HL-60 (cell line): ENCODE measurements at regions not wholly inside any gene's neighbourhood (a gene's known extent, or its start where the extent isn't known, plus 50 kb on each side); places are given as distances from the start of the nearest gene placed in this dataset.

Source experiments
- DNase-seq, 2 experiments: peaks; one replicate each; pipeline ENCODE4 v3.0.0-alpha.2; 2010 to 2020; ENCODE audit warnings: low read depth in 1 of 2, low spot score in 1 of 2
- H3K27ac ChIP-seq: fragments of 250-450 bp; sonication (Bioruptor Pico); replicated peaks from 2 replicates; pipeline ENCODE4 v1.5.1; 2020; ENCODE audit warnings: mild to moderate bottlenecking, moderate library complexity
- H3K27me3 ChIP-seq: fragments of 250-450 bp; sonication (Bioruptor Pico); 2 replicates; pipeline ENCODE4 v1.5.1; 2021; ENCODE audit warnings: mild to moderate bottlenecking, moderate library complexity; ENCODE audit not compliant: insufficient read depth, poor library complexity, severe bottlenecking
- H3K4me3 ChIP-seq: replicated peaks from 2 replicates; pipeline ENCODE4 v1.5.1; 2011; ENCODE audit warnings: mild to moderate bottlenecking, control low read depth, low read length; ENCODE audit not compliant: insufficient read depth
- GABPA ChIP-seq: IDR thresholded peaks from 2 replicates; pipeline ENCODE4 v1.6.1; 2012; ENCODE audit warnings: low read depth
- POLR2AphosphoS5 ChIP-seq: IDR thresholded peaks from 2 replicates; pipeline ENCODE4 v1.6.1; 2012; ENCODE audit warnings: low read depth
- SPI1 ChIP-seq: IDR thresholded peaks from 2 replicates; pipeline ENCODE4 v1.6.1; 2012; ENCODE audit warnings: low read depth, mild to moderate bottlenecking, borderline replicate concordance
- TF ChIP-seq, protein P1 (sequence below): IDR thresholded peaks from one replicate; pipeline ENCODE4 v1.5.1; 2011; ENCODE audit warnings: low read length, control low read depth, inconsistent platforms; ENCODE audit not compliant: insufficient read depth
- TF ChIP-seq, protein P2 (sequence below): IDR thresholded peaks from 2 replicates; pipeline ENCODE4 v1.6.1; 2012; ENCODE audit warnings: low read depth; ENCODE audit not compliant: insufficient replicate concordance

- TF ChIP-seq, protein P1, sequence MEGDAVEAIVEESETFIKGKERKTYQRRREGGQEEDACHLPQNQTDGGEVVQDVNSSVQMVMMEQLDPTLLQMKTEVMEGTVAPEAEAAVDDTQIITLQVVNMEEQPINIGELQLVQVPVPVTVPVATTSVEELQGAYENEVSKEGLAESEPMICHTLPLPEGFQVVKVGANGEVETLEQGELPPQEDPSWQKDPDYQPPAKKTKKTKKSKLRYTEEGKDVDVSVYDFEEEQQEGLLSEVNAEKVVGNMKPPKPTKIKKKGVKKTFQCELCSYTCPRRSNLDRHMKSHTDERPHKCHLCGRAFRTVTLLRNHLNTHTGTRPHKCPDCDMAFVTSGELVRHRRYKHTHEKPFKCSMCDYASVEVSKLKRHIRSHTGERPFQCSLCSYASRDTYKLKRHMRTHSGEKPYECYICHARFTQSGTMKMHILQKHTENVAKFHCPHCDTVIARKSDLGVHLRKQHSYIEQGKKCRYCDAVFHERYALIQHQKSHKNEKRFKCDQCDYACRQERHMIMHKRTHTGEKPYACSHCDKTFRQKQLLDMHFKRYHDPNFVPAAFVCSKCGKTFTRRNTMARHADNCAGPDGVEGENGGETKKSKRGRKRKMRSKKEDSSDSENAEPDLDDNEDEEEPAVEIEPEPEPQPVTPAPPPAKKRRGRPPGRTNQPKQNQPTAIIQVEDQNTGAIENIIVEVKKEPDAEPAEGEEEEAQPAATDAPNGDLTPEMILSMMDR: no peak
- TF ChIP-seq GABPA: no peak
- TF ChIP-seq, protein P2, sequence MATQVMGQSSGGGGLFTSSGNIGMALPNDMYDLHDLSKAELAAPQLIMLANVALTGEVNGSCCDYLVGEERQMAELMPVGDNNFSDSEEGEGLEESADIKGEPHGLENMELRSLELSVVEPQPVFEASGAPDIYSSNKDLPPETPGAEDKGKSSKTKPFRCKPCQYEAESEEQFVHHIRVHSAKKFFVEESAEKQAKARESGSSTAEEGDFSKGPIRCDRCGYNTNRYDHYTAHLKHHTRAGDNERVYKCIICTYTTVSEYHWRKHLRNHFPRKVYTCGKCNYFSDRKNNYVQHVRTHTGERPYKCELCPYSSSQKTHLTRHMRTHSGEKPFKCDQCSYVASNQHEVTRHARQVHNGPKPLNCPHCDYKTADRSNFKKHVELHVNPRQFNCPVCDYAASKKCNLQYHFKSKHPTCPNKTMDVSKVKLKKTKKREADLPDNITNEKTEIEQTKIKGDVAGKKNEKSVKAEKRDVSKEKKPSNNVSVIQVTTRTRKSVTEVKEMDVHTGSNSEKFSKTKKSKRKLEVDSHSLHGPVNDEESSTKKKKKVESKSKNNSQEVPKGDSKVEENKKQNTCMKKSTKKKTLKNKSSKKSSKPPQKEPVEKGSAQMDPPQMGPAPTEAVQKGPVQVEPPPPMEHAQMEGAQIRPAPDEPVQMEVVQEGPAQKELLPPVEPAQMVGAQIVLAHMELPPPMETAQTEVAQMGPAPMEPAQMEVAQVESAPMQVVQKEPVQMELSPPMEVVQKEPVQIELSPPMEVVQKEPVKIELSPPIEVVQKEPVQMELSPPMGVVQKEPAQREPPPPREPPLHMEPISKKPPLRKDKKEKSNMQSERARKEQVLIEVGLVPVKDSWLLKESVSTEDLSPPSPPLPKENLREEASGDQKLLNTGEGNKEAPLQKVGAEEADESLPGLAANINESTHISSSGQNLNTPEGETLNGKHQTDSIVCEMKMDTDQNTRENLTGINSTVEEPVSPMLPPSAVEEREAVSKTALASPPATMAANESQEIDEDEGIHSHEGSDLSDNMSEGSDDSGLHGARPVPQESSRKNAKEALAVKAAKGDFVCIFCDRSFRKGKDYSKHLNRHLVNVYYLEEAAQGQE: no peak
- TF ChIP-seq SPI1: no peak
- TF ChIP-seq POLR2AphosphoS5: no peak
- Histone ChIP-seq H3K4me3 (no peak overlapping the region), H3K27me3 (no peaks in the 10 kb centered on the region), H3K27ac (no peak overlapping the region)
- no peak for DNase-seq
Measured at GRCh38 chr1:238029126-238029525, 138.4 kb upstream of the ZP4 start.

- Histone ChIP-seq H3K27me3 (no peaks in the 10 kb centered on the region), H3K27ac (no peak overlapping the region), H3K4me3 (no peak overlapping the region)
- no peak for TF ChIP-seq GABPA
- TF ChIP-seq, protein P2: no peak
- TF ChIP-seq SPI1: no peak
- TF ChIP-seq, protein P1: no peak
- TF ChIP-seq POLR2AphosphoS5: no peak
- DNase-seq: no peak
Measured at GRCh38 chr1:238027366-238027765, 136.6 kb upstream of the ZP4 start.

- no peak overlapping the region for H3K27ac ChIP-seq
- no peak for DNase-seq
- TF ChIP-seq GABPA: no peak
- no peak for TF ChIP-seq SPI1
- TF ChIP-seq, protein P1: no peak
- no peak for TF ChIP-seq POLR2AphosphoS5
- TF ChIP-seq, protein P2: no peak
- H3K4me3 ChIP-seq: no peak overlapping the region
- H3K27me3 ChIP-seq: no peaks in the 10 kb centered on the region
Measured at GRCh38 chr1:238023137-238023536, 132.4 kb upstream of the ZP4 start.
